GM19372 (cell line): ENCODE measurements at regions not wholly inside any gene's neighbourhood (a gene's known extent, or its start where the extent isn't known, plus 50 kb on each side); places are given as distances from the start of the nearest gene placed in this dataset.

ENCODE experiments used
- ATAC-seq: cut with Tn5 transposase; IDR thresholded peaks from one replicate; pipeline ENCODE4 v1.9.1; 2021; ENCODE audit warnings: mild to moderate bottlenecking, low read depth, moderate library complexity; ENCODE audit not compliant: unreplicated experiment

DNA sequence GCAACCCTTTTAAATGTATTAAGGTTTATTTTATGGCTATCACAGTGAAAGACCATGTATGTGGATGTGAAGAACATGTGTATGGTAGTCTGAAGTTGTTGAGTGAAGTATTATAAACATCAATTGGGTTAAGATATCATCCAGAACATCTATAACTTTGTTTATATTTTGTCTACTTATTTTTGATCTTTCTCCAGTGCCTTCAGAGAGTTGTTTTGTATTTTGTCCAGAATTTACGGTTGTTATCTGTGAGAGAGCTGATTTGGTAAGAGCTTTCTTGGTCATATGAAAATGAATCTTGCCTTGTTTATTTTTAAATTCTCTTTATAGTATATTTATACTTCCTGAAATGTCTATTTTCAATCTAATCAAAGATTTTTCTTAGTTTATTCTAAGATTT is 573.7 kb upstream of the POU3F3 start:
- no peak for ATAC-seq

- ATAC-seq: no peak
These were observed 567.1 kb upstream of the POU3F3 start for GRCh38 chr2:104286841-104287240.

GRCh38 chr2:104289651-104290565 is 564.0 kb upstream of the POU3F3 start:
- ATAC-seq: no peak

- ATAC-seq: no peak
These were observed 563.4 kb upstream of the POU3F3 start for GRCh38 chr2:104290566-104290891.

- no peak for ATAC-seq
These were observed 541.2 kb upstream of the POU3F3 start for GRCh38 chr2:104312684-104313083.

DNA sequence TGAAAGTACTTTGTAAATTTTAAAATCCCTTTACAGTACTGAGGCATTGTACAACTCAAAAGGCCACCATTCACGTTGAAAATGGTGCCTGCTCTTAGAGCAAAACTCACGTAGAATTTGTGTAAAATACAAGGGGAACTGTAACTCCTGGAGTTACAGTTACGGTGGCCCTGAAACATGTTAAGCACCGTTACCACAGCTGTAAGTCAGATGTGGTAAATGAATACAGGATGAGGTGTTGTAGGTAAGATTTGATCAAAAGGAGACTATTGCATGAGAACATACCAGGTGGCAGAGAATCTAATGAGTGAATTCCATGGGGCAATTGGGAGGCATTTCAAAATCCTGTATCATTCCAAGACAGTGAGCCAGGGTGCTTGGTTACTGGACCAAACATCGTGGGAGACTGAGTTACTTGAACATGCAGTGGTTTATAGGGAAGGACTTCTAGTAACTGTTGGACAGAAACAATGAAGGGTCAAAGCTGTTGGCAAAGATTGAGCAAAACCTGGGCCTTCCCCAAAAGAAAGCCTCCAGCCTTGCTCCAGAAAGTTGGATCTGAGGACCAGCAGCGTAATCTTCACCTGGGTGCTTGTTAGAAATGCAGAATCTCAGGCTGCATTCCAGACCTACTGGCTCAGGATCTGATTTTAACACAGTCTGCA is 535.8 kb upstream of the POU3F3 start:
- ATAC-seq: no peak

DNA sequence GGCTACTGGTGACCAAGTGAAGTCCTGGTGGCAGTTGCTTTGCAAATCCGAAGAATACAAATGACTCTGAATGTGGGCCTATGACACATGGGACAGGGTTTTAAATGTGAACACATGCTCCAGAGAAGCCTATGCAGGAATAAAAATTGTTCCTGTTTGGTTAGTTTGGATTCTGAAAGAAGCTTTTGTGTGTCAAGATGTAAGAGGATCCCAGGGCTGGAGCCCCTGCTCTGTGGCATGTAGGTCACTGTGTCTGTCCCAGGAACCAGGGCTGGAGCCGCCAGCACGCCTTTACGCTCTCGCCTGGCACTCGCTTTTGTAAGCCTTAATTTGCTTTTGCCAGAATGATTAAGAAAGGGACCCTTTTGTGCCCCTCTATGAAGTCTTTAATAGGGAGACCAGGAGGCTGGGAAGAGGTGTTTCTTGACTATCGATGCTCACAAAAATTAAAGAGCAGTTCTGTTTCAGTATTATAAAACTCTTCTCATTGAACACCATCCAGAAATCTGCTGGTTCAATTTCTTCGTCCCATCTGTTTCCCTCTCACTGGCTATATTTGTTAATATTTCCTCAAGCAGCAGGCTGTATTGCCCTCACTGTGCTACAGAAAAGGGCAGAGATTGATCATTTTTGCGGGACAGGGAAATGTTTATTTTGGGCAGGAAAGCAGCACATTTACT is 532.7 kb upstream of the POU3F3 start:
- ATAC-seq: no peak

GRCh38 chr2:104321796-104322349 is 532.0 kb upstream of the POU3F3 start:
- no peak for ATAC-seq

DNA sequence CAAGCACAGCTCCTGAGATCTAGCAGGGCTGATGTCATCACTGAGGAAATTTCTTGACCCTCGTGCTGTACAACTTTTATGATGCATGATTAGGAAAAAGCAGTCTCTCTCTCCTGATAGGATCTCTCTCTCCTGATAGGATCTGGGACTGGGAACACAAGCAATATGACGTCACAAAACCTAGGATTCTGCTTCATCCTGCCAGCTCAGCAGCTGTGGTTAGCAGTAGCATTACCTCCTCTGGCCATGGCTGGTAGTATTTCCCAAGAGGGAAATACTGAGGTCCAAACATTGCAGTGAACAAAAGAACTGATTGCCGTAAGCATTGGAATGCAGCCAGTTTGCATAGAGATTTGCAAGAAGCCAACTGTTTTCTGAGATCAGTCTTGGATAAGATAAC is 521.2 kb upstream of the POU3F3 start:
- no peak for ATAC-seq

DNA sequence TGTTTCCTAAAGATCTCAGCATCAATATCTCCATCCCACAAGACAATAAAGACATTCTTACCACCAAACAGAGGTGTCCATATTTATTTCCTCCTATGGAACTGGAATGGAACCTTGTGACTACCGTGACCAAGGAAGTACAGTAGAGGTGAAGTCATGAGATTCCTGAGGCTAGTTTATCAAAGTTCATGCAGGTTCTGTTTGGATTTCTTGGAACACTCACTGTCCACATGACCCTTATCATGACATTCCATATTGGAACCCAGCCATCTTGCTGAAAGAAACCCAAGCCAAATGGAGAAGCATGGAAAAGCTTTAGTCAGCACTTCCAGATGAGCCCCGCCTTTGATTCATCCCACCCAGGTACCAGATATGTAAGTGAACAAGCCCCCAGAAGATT is 516.0 kb upstream of the POU3F3 start:
- ATAC-seq: no peak

GRCh38 chr2:104340162-104340561 is 513.8 kb upstream of the POU3F3 start:
- ATAC-seq: no peak

DNA sequence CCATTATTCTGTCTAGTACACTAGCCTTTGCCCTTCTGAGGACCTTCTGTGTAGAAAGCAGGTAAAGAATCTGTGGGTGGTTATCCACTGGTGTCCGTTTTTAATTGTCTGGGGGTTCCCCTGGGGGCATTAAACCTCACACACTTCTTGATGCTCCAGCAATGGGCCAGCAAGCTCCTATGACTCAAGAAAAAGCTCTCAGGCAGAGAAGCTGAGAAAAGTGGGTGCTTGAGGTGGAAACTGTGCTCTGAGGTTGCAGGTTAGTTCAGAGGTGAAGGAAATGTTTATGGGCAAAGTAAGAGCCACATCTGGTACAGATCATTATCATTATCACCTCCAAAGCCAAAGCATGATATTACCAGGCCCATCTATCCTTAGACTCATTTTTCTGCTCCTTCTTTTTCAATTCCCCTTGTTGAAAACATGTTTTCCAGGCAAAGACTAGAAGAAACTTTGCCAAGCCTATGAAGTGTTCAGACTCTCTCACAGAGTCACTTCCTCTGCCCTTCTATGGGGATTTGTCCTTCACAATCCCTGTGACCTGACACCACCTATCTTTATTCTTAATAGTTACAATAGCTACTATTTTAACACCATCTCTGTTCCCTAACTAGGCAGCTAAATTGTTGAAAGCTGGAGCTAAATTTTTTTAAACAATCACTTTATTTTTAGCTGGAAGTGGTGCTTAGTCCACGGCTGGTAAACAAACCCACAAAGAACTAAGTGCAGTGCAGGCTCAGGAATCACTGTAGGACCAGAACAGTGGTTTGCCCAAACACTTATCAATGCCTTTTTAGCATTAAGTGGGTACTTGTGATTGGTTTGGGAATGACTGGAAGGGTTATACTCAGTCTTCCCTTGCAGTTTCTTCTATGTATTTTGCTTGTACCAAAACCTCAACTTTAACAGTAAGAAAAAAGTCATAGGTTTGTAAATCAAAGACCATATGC is 512.8 kb upstream of the POU3F3 start:
- ATAC-seq: no peak

GRCh38 chr2:104344306-104344705 is 509.6 kb upstream of the POU3F3 start:
- no peak for ATAC-seq

DNA sequence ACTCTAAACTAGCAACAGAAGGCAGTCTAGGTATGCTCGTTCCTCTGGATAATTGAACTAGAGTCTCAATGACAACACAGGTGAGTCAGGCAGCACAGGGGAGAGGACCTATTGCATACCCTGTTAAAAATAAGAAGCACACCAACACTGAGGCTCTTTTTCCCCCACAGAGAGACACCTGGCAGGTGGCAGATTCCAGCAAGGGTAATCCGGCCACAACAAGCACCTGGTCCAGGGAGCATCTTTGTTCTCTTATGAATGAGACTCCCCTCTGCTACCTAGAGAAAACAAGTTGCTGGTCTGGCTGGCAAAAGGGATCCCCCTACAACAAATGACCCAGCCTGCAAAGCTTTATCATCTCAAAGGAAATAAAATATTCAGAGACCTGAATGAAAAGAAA is 508.9 kb upstream of the POU3F3 start:
- ATAC-seq: no peak

DNA sequence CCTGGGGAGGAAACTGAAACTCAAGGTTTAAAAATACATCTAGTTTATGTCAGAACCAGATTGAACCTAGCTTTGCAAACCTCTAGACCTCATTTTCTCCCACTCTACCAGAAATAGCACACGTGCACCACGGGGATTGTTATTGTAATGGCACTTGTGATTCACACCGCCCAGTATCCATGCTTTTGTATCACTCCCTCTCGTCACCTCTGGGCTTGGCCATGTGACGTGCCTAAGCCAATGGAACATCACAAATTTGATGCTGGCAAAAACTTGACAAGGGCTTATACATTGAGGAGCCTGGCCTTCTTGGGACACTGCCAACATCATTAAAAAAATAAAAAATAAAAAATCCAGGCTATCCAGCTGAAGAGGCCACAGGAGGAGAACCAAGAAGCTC is 495.8 kb upstream of the POU3F3 start:
- ATAC-seq: no peak

GRCh38 chr2:104361414-104361813 is 492.5 kb upstream of the POU3F3 start:
- no peak for ATAC-seq

DNA sequence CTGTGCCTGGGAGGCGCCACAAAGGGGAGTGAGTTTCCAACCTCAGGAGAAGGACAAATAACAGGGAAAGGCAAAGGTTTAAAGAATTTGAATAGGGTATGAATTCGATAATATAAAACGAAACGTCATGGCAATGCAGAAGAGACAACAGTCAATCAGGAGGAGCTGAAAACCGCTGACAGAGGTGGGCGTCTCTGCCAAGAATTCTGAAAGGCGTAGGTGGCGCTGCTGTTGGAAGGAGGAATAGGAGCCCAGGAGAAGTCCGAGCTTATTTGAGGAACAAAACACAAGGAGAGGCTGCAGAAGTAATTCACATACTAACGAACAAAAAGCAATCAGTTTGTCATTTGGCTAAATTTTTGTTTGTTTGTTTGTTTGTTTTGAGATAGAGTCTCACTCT is 485.8 kb upstream of the POU3F3 start:
- ATAC-seq: no peak

- ATAC-seq: no peak
These were observed 482.7 kb upstream of the POU3F3 start for GRCh38 chr2:104371087-104371781.

DNA sequence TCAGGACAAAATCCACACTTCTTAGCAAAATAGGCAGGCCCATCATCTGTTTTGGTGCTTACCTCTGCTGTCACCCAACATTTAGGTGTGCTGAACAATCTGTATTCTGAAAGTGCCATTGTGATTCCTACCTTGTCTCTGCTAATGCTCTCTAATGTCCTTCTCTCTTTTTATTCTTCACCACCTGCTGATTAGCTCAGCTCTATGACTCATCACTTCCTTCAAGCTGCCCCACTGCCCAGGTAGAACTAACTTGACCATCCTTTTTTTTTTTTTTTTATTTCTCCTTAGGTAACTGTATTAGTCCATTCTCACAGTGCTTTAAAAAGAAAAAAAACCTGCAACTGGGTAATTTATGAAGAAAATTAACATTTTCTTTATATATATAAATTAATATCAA is 478.7 kb upstream of the POU3F3 start:
- no peak for ATAC-seq
